PC-9 (cell line): ENCODE measurements at regions not wholly inside any gene's neighbourhood (a gene's known extent, or its start where the extent isn't known, plus 50 kb on each side); places are given as distances from the start of the nearest gene placed in this dataset.
A peak's percentile ranks its signal among the peaks of the same experiment; 100 is the strongest.

Experiments
- BruUV-seq: library from RNA; stranded (reverse); fragments of 400-500 nt; replicated peaks from 2 replicates; lab custom pipeline; 2021; lab: Mats Ljungman, UMichigan
- CTCF ChIA-PET: fragments of 300-600 bp; sonication (Branson Sonifier 250); formaldehyde crosslinking; loops from one replicate; lab custom pipeline; 2022; ENCODE audit warnings: antibody characterized with exemption; lab: Charles Lee
- POLR2A ChIA-PET: fragments of 300-600 bp; sonication (Branson Sonifier 250); formaldehyde crosslinking; loops from one replicate; lab custom pipeline; 2022; ENCODE audit warnings: antibody characterized with exemption; ENCODE audit not compliant: unreplicated experiment; lab: Charles Lee
- DNase-seq, 2 experiments: peaks; one replicate each; pipeline versions ENCODE4 v3.0.0 to v3.0.0-alpha.2; 2015 to 2022; ENCODE audit warnings: mixed read lengths in 1 of 2
- H2AFZ ChIP-seq: fragments of 200-600 bp; sonication (generic); 2 replicates; pipeline ENCODE4 v1.8.1; 2017; ENCODE audit warnings: antibody characterized with exemption
- H3F3A ChIP-seq: fragments of 200-600 bp; sonication (generic); 2 replicates; pipeline ENCODE4 v1.8.1; 2017; ENCODE audit warnings: antibody characterized with exemption, mild to moderate bottlenecking, low read depth; ENCODE audit not compliant: insufficient read depth
- H3K27ac ChIP-seq: fragments of 200-600 bp; sonication (generic); 2 replicates; pipeline ENCODE4 v1.6.1; 2016; ENCODE audit warnings: mixed run types
- H3K27me3 ChIP-seq: fragments of 200-600 bp; sonication (generic); 2 replicates; pipeline ENCODE4 v1.6.1; 2016; ENCODE audit warnings: low read depth, mixed run types; ENCODE audit not compliant: insufficient read depth
- H3K36me3 ChIP-seq: fragments of 200-600 bp; sonication (generic); 2 replicates; pipeline ENCODE4 v1.6.1; 2016; ENCODE audit warnings: low read depth, mixed run types
- H3K4me1 ChIP-seq: fragments of 200-600 bp; sonication (generic); replicated peaks from 2 replicates; pipeline ENCODE4 v1.6.1; 2016; ENCODE audit warnings: mixed run types; ENCODE audit not compliant: insufficient read depth
- H3K4me2 ChIP-seq: fragments of 200-600 bp; sonication (generic); 2 replicates; pipeline ENCODE4 v1.6.1; 2017; ENCODE audit warnings: mixed run types
- H3K4me3 ChIP-seq: fragments of 200-600 bp; sonication (generic); 2 replicates; pipeline ENCODE4 v1.6.1; 2016; ENCODE audit warnings: mixed run types
- H3K79me2 ChIP-seq: fragments of 200-600 bp; sonication (generic); 2 replicates; pipeline ENCODE4 v1.6.1; 2017; ENCODE audit warnings: low read depth, mixed run types
- H3K9me2 ChIP-seq: fragments of 200-600 bp; sonication (generic); 2 replicates; pipeline ENCODE4 v1.8.1; 2017; ENCODE audit warnings: mild to moderate bottlenecking; ENCODE audit not compliant: insufficient read depth
- H3K9me3 ChIP-seq: fragments of 200-600 bp; sonication (generic); 2 replicates; pipeline ENCODE4 v1.8.1; 2016; ENCODE audit warnings: low read depth; ENCODE audit not compliant: insufficient read depth
- H4K20me1 ChIP-seq: fragments of 200-600 bp; sonication (generic); 2 replicates; pipeline ENCODE4 v1.8.1; 2017; ENCODE audit not compliant: insufficient read depth
- CTCF ChIP-seq: fragments of 200-600 bp; sonication (generic); conservative IDR thresholded peaks from 2 replicates; pipeline ENCODE4 v1.6.1; 2017; ENCODE audit warnings: mixed run types, antibody characterized with exemption, mild to moderate bottlenecking, moderate library complexity
- EZH2 ChIP-seq: fragments of 200-600 bp; sonication (generic); IDR thresholded peaks from 2 replicates; pipeline ENCODE4 v1.8.0; 2017; ENCODE audit warnings: antibody characterized with exemption, low read depth
- intact Hi-C: fragments of 100-400 bp; cut with micrococcal nuclease; formaldehyde crosslinking; loops from one replicate; pipeline ENCODE4 v1.10.0; 2022; ENCODE audit not compliant: unreplicated experiment

GRCh38 chr5:159732220-159732619 lies 184.1 kb upstream of the ADRA1B start:
- H3K27me3 ChIP-seq, result no peaks in the 10 kb centered on the region
- H3K4me1 ChIP-seq, result peaks cover 25% of the 10 kb centered on the region
- no peaks in the 10 kb centered on the region for H3K9me2 ChIP-seq
- POLR2A ChIA-PET, result no interaction called here
- H3K4me2 ChIP-seq, result no peak overlapping the region
- TF ChIP-seq CTCF, result no peak
- TF ChIP-seq EZH2, result no peak
- H3K9me3 ChIP-seq, result no peaks in the 10 kb centered on the region
- H3K4me3 ChIP-seq, result no peak overlapping the region
- peaks cover 20% of the 10 kb centered on the region for H3F3A ChIP-seq
- intact Hi-C loops, result no loop called here
- CTCF ChIA-PET, result no interaction called here
- no peaks in the 10 kb centered on the region for H4K20me1 ChIP-seq
- no peak overlapping the region for H3K27ac ChIP-seq
- no peaks in the 10 kb centered on the region for H3K79me2 ChIP-seq
- no peak for DNase-seq
- BruUV-seq, result no TSS peak
- no peaks in the 10 kb centered on the region for H3K36me3 ChIP-seq
- H2AFZ ChIP-seq, result no peak overlapping the region

GRCh38 chr5:159734366-159734765 lies 181.9 kb upstream of the ADRA1B start:
- no peak overlapping the region for H3K4me3 ChIP-seq
- no peak overlapping the region for H3K4me2 ChIP-seq
- no peak overlapping the region for H3K27ac ChIP-seq
- ChIA-PET POLR2A (no interaction called here), CTCF (interaction anchor here (0.6 kb wide), 1 partner anchor 37 kb away, joined by 3 read pairs; no protein-coding TSS in a partner anchor)
- H3K4me1 ChIP-seq, result peaks cover 29% of the 10 kb centered on the region
- no TSS peak for BruUV-seq
- no peak for TF ChIP-seq CTCF
- no peak for TF ChIP-seq EZH2
- H3F3A ChIP-seq, result peaks cover 20% of the 10 kb centered on the region
- H3K79me2 ChIP-seq, result no peaks in the 10 kb centered on the region
- no peaks in the 10 kb centered on the region for H3K9me2 ChIP-seq
- H3K9me3 ChIP-seq, result no peaks in the 10 kb centered on the region
- no peaks in the 10 kb centered on the region for H3K27me3 ChIP-seq
- H3K36me3 ChIP-seq, result no peaks in the 10 kb centered on the region
- no peak for DNase-seq
- no peaks in the 10 kb centered on the region for H4K20me1 ChIP-seq
- no peak overlapping the region for H2AFZ ChIP-seq
- intact Hi-C loops, result no loop called here

- CTCF ChIA-PET, result interaction anchor here (0.6 kb wide), 1 partner anchor 38 kb away, joined by 3 read pairs; no protein-coding TSS in a partner anchor
- Histone ChIP-seq H3K36me3 (no peaks in the 10 kb centered on the region), H3K9me3 (no peaks in the 10 kb centered on the region), H3K27me3 (no peaks in the 10 kb centered on the region), H3K4me2 (0 out of 2 replicates have a peak overlapping the region, but pooled peaks have one; percentile 69), H3F3A (peaks cover 20% of the 10 kb centered on the region), H2AFZ (no peak overlapping the region), H4K20me1 (no peaks in the 10 kb centered on the region), H3K9me2 (no peaks in the 10 kb centered on the region), H3K4me1 (peaks cover 29% of the 10 kb centered on the region), H3K27ac (no peak overlapping the region), H3K79me2 (no peaks in the 10 kb centered on the region), H3K4me3 (no peak overlapping the region)
- TF ChIP-seq CTCF (no peak), EZH2 (no peak)
- no TSS peak for BruUV-seq
- DNase-seq, result no peak
- POLR2A ChIA-PET, result no interaction called here
- intact Hi-C loops, result no loop called here
Measured at GRCh38 chr5:159735036-159735435, 181.2 kb upstream of the ADRA1B start.
